Fibroblast of skin of back (primary cell): ENCODE measurements at regions not wholly inside any gene's neighbourhood (a gene's known extent, or its start where the extent isn't known, plus 50 kb on each side); places are given as distances from the start of the nearest gene placed in this dataset.

Source experiments
- DNase-seq: peaks from one replicate; pipeline ENCODE4 v3.0.0-alpha.2; 2013

DNA sequence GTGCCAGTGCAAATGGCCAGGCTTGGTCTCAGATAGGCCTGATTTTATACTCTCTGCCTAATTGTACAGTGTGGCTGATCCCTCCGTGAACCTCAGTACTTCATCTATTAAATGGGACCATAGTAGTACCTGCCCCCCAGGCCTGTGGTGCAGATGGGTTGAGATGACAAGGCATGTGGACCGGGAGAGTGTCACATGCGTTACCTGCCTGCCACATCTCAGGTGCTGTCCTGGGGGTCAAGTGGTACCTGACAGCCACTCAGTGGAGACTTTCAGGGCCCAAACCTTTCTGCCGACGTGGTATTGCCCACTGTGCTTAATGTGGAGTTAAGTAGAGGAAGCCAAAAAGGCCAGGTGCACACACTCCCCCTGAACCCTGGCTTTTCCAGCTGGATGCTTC, 197.3 kb downstream of the FOXD2 start:
- DNase-seq = no peak

DNA sequence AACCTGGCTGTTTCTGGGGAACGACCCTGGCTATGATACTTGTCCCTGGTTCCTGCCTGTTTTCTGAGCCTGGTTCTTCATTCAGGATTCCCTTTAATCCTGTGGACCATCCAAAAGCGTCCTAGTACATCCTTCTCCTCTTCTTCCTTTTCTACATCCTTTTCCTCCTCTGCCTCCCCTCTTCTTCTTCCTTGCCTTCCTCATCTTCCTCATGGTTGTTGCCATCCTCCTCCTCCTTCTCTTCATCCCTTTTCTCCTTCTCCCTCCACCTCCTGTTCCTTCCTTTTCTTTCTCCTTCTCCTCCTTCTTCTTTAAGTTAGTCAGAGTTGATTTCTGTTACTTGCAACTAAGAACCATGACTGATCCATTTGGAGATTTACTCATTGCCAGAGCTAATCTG, 197.8 kb downstream of the FOXD2 start:
- DNase-seq = no peak

DNA sequence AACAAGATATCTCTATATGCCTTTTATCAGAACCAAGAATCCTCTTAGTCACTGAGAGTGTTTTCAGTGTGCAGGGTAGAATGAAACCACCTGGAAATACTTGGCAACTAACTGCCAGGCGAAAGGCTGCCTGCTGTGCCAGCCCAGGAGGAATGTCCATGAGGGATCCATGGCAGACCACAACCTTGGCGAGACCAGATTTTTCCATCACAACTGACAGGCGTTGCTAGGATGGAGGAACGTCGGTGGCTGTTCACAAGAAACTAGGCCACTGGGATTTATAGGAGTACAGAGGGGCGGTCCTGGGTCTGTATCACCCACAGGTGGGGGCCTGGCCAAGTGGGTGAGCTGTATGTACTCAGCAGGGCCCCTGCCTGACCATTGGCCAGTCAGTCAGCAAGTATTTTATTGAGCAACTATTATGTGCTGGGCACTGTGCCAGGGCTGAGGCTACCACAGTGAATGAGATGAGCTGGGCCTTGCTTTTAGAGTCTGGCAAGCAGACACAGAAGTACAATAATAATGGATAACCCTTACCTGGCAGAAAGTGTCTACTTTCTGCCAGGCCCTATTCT, 199.4 kb downstream of the FOXD2 start:
- DNase-seq = no peak

DNA sequence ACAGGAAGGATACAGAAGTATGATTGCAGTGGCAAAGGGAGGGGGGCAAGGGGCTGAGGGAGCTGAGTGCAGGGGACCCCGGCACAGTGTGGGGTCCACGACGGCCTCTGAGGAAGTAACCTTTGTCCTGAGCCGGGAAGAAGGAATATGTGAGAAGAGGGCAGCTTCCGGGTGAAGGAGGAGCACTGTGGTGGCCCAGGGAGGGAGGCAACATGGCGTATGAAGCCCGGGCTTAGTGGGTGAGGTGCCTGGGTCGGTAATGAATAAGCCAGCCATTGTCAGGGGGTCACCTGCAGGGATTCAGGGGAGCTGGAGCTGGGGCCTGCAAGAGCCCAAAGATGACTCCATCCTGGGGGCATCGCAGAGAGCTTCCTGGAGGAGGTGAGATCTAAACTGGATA, 200.4 kb downstream of the FOXD2 start:
- DNase-seq = no peak

DNA sequence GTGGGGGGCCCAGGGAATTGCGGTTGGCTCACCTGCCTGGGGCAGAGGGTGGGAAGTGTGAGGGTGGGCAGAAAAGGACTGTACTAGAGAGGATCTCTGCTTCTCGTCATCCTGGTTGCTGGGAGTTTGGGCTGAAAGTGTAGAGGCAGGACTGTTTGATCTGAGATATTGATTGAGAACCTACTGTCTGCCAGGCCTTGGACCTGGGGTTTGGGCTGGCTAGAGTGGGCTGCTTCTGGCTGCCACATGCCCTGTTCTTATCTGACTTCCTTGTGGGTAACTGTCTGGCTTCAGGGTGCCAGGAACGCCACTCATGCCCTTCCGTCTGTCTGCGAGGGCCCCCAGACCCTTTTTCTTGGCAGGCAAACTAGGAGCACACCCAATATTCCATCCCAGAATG, 200.9 kb downstream of the FOXD2 start:
- no peak for DNase-seq

DNA sequence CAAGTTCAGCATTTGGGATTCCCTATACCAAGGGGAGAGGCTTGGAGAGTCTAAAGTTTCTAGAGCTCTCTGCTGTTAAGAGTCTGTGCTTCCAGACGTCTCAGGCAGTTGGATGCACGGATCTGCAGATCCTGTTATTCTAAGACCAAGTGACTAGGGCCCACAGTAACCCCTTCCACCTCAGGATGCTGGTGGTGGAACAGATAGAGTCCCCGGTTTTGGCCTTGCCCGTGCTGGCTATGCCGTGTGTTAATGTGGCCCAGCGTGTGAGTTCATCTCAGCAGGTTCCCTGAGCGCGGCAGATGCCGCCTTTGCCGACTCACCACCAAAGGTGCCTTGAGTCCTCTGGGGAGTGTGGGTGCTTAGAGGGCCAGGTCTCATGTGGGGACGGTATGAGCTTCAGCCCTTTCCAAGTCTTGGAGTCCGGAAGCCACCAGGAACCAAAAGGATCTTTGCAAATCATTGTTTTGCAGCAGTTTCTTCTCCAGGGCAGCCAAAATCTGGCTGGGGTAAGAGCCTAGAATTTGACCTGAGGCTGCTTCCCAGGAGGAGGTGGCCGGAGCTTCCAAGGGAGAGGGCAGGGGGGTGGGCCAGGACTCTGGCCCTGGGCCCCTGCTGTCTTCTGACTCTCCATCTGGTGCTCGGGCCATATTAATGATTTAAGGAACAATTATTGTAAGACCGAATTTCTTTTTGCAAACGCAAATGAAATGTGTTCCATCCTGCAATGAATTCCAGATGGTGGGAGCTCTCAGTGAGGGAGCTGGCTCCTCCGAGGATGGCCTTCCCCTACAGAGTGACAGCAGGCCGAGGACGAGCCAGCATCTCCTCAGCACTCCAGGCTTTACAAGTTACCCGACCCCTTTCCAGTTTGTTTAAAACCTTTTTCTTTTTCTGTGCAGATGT, 205.7 kb downstream of the FOXD2 start:
- DNase-seq = no peak

DNA sequence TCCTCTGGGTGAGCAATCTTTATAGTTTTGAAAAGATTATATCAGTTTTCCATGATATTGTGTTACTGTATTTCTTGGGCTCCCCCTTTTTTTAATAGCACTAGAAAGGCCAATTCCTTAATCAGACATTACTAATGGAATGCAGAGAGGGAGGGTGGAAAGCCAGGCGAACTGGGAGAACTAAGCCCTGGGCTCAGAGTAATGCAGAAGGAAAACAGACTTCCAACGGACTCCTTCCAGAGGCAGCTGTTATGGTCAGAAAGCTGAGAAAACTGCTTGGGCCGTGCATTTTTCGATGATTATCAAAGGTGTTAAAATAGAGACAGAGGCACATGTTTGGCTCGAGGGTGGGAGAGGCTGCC, 206.3 kb downstream of the FOXD2 start:
- DNase-seq = peak; percentile 36

DNA sequence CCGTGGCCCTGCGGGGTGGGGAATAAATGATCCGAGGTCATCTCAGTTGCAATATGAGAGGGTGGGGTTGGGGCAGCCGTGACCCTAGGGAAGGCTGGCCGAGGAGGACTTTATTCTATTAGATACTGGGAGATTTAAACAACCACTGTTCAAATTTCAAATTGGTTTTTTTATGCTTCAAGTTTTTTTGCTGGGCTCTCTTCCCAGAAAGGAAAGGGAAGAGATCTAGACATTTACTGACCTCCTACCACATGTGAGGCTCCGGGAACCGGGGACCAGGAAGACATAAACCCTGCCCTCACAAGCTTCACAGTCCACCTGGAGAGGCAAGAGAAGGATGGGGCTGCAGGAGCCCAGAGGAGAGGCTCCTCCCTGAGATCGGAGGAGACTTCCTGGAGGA, 207.3 kb downstream of the FOXD2 start:
- no peak for DNase-seq

DNA sequence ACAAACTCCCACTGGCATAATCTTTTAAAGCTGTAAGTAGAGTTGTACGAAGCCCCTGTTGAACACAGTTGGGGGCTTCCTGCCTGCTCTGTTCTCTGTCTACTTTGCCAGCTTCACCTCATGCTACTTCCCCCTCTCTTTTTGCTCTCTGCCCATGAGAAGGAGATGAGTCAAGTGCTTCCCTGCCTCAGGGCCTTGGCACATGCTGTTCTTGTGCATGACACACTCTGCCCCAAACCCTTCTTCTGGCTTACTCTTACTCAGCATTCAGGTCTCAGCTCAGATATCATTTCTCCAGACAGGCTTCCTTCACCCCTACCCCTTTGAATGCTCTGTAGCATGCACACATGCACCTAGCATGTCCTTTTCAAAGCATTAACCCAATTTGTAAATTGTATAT, 208.8 kb downstream of the FOXD2 start:
- DNase-seq = no peak

DNA sequence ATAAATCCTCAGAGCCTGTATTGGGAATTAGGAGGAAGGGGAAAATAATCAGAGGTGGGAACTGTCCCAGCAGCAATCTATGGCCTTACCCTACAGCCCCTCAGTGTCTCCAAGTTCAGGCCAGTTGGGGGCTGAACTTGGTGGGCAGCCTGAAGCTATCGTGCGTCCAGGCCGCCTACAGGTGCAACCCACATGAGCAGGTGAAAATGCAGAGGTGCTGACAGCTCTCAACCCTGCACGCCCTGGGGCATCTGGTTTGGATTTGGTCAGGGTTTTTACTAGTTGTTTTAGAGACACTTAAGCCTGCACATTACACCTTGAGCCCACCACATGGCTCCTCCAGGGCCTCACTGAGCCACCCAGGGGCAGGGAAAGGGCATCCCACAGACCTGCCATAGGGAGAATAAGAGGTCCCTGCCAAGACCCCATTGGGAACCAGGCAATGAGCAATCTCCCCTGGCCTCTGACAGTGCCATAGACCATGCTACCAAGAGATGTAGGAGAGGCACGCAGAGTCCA, 209.5 kb downstream of the FOXD2 start:
- DNase-seq = no peak

DNA sequence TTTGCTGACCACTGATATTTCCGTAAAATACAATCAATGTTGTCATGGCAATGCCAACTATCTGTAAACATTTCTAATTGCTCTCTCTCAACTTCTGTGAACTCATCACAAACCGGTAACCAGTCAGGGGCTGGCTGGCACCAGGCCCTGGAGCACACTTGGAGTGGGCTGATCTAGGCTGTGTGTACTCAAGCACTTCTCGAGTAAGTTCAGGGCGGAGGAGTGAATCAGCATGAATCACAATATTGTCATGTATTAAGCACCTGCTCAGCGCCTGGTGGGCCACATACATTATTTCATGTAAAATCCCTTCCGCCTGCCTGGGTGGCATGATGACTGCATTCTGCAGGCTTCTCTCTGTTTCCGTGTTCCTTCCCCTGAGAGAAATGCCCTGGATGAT, 212.4 kb downstream of the FOXD2 start:
- peak; percentile 84 for DNase-seq

DNA sequence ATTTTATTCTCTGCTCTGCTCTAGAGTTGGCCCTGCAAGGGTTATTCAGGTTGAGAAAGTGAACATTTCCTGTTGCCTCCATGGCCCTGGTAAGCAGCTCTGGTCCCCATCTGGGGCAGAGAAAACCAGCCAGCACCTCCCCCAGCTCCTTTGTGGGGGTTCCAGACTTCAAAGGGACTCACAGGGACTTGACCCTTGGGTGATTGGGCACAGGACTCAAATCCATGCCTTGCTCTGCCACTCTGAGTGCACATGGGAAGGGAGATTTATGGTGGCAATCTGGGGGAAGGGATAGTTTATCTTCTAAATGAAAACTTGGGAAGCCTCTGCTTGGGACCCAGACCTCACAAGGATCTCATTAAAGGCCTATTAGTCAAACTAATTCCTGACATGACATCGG, 212.8 kb downstream of the FOXD2 start:
- no peak for DNase-seq

DNA sequence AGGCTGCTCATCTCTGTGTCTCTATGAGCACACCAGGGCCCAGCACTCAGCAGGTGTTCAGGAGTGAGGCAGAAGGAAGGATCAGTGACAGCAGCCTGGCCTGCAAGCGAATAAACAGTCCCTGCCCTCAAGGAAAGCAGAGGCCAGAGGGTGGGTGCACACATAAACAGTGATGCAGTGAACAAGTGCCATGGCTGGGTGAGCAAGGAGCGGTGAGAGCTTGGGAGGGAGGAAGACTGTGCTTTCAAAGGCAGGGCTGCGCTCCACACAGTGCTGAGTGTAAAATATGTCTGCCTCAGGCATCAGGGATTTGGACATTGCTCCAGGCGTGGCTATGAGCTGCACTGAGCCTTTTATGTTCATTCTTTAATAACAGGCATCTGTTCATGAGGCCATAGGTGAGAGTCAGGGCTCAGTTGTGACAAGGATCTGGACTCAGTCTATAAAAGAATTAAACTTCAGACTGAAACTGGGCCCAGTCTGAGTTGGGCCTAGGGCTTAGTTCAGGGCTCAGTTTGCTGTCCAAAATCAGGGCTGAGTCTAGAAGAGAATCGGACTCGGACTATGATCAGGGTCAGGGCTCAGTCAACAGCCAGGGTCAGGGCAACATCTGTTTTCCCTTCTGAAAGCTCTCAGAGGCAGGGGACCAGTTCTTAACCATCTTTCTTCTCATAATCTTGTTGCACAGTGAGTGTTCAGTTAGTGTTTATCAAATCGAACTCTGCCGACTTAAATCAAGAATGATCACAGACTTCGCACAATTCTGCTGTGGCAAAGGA, 213.7 kb downstream of the FOXD2 start:
- DNase-seq = no peak

DNA sequence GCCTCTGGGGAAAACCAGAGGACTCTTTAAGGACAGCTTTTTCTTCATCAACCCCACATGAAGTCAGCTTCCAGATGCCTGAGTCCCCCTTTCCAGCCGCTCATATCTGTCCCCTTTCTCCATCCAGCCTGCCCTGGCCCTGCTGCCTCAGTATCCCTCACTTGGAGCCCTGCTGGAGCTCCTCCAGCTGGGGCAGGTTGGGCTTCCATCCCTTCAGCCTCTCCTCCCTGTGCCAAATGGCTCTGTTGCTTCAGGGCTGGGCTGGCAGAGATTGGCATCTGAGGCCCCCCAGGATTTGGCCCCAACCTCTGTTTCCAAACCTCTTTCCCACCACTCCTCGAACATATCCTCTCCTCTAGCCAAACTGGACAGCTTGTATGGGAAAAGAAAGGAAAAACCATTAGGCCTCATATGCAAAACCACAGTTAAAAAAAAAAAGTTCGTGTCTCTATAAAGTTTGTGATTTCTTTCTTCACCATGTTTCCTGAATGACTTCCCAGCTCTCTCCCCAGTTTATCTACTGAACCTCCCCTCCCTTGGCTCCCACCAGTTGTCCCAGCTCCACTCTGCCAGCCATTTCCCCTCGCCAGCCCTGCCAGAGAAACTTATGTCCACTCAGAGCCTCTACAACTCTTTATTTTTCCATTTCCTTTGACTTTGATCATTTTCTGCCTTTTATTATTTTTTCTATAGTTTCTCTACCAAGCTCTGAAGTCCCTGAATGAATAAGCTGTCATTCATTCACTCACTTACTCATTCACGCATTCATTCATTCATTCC, 217.9 kb downstream of the FOXD2 start:
- no peak for DNase-seq

DNA sequence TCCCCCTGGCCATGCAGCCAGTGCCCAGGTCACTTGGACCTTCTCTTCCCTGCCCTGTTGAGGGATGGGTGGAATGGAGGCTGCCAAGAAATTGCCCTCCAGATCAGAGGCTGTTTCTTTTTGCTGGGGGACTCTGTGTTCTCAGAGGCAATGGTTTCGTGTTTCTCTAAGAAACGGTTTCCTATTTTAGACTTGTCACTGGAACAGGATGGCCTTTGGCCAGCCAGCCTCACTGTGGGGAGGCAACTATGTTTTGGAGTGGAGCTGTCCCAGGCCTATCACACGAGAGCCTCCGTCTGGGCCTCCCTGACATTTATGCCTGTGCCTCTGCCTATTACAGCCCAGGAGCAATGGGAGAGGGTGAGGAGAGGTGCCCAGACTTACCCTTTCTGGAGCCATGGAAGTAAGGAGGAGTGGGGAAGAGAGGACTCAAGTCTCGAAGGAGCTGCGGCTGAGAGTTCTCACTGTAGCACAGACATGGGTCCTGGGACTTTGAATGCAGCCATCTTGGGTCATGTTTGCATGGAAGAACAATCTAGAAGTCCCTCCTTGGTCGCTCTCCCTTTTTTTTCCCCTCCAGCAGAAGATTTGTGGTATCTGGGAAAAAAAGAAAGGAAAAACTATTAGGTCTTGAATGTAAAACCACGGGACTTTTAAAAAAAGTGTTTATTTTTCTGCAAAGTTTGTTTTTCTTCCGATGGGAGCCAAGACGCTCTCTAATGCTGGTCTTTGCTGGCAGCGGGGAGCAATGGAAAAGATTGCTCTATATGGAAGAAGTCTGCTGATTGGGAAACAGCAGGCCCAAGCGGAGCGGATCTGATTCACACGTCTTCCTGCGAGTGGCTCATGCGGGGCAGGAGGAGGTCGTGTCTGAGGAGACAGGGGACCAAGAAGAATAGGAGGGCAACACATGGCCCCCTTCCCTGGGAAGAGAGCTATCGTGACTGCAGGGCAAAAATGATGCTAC, 219.2 kb downstream of the FOXD2 start:
- DNase-seq = peak; percentile 24

DNA sequence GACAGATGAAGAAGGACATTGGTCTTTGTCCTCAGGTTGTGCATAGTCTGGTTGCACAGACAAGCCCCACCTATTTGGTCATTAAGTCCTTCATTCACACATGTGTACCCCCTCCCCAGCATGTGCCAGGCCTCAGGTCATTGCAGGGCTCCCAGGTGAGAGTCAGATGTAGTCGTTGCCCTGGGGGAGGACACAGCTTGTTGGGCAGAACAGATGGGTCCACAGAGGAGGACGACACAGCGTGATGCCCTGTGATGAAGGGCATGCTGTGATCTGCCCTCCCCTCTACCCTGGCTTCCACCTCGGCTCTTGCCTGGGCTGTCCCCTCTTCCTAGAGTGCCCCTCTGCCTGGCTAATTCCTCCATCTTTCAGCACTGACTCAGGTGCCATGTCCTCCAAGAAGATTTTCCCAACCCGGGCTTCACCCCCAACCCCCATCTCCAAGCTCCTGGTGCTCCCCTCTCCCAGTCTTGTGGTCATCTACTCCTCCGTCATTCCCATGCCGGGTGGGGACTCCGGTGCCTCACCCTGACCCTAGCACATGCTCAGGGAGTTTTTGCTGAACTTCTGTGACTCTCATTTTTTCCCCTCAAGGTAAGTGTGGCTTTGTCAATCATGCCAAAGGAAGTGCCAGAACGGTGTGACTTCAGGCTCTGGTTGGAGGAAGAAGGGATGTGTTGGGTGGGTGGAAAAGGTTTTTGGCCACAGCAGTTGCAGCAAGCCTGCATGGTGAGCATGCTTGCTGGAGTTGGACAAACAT, 220.5 kb downstream of the FOXD2 start:
- no peak for DNase-seq

DNA sequence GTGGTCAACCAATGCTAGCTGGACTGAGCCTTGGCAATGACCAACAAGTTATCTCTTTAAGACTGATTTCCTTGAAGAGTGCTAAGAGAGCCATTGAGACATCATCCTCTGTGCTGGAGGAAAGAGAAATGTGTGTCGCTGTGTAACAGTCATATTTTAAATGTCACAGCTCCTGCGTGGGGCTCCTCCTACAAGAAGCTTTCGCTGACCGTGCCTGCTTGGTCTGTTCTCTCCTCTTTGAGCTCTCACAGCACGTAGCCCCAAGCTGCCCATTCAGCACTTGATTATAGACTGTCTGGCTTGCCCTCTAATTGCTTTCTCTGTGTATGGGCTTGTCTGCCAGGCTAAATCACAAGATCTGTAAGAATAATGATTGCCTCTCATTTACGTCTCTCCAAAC, 221.3 kb downstream of the FOXD2 start:
- DNase-seq = no peak

DNA sequence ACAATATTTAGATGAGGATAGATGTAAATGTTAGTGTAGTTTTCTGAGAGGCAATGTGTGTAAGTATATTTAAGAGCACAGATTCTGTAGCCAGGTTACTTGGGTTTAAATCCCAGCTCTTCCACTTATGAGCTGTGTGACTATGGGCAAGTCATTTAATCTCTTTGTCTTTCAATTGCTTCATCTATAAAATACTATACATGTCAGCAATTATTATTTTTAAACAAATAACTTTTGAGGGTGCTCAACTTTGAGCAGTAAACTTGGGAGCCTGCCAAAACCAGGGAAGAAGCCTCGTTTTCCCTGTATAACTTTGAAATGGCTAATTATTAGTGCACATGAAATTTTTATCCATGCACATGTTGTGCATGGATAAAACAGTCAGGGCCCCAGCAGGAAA, 222.8 kb downstream of the FOXD2 start:
- no peak for DNase-seq

DNA sequence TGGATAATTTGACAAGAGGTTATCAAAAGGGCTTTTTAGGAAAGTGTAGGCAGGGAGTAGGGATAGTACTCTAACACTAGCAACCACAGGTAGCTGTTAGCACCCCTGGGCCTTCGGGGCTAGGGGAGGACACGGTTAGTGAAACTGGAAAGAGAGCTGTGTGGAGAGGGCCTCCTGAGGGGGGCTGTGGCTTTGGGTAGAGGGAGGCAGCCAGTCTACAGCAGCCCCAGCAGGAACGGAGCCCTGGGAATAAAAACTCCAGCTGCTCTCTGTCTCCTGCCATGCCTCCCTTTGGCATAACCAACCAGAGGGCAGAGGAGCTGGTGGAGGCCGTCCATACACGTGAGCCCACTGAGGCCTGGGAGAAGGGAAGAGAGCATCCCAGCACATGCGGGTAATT, 223.2 kb downstream of the FOXD2 start:
- no peak for DNase-seq

DNA sequence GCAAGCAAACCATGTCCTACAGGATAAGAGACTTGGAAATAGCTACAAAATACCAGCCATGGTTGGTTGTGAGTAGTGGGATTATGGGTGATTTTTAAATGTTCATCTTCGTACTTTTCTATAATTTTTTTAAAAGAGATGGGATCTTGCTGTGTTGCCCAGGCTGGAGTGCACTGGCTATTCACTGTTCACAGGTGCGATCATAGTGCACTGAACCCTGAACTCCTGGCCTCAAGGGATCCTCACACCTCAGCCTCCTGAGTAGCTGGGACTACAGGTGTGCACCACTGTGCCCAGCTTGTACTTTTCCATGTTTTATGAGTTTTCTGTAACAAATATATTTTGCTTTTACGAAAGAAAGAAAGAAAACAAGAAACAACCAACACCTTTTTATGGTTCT, 224.2 kb downstream of the FOXD2 start:
- DNase-seq = no peak

DNA sequence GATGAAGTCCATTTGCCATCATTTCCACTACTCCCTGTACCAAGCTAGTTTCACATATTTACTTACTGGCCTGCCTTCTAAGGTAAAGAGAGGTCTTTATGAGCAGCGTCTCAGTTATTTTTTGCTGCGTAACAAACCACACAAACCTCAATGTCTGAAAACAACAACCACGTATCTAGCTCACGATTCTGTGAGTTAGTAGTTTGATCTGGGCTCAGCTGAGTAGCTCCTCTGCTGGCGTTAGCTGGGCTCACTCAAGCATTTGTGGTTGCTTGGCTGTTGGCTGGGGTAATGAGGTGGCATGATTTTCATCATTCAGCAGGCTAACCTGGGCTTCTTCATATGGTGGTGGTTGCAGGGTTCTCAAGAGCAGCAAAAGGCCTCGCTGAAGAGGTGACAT, 225.4 kb downstream of the FOXD2 start:
- DNase-seq = no peak
